Fibroblast of lung (primary cell): ENCODE measurements at regions not wholly inside any gene's neighbourhood (a gene's known extent, or its start where the extent isn't known, plus 50 kb on each side); places are given as distances from the start of the nearest gene placed in this dataset.

Experiments
- EZH2 ChIP-seq: IDR thresholded peaks from 2 replicates; pipeline ENCODE4 v1.5.1; 2012; ENCODE audit warnings: low read length, control low read depth, mild to moderate bottlenecking; ENCODE audit errors: missing control alignments
- TF ChIP-seq, protein P1 (sequence below), 2 donors: IDR thresholded peaks in 1 of 2; conservative IDR thresholded peaks in 1 of 2; 1 replicate in 1 of 2; 2 replicates in 1 of 2; pipeline ENCODE4 v1.5.1; 2011 to 2012; ENCODE audit warnings: low read length in 2 of 2, control low read depth in 1 of 2, inconsistent platforms in 1 of 2, low read depth in 1 of 2, mild to moderate bottlenecking in 1 of 2

DNA sequence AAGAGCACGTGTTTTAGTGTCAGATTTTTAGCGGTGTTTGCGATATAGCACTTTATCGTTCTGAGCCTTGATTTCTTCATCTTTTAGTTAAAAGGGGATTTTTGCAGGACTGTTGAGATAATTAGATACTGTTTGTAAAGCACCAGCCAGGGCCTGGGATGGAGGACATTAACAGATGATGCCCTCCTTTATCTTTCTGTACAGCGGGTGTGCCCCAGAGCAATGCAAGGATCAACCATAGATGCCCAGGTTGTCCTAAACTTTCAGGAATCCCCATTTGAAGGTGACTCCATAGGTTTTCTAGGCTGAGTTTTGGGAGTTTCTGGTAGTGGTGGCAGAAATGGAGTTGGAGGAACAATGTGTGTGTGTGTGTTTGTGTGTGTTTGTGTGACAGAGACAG, 97.0 kb upstream of the SPRED2 start:
- TF ChIP-seq, protein P1, sequence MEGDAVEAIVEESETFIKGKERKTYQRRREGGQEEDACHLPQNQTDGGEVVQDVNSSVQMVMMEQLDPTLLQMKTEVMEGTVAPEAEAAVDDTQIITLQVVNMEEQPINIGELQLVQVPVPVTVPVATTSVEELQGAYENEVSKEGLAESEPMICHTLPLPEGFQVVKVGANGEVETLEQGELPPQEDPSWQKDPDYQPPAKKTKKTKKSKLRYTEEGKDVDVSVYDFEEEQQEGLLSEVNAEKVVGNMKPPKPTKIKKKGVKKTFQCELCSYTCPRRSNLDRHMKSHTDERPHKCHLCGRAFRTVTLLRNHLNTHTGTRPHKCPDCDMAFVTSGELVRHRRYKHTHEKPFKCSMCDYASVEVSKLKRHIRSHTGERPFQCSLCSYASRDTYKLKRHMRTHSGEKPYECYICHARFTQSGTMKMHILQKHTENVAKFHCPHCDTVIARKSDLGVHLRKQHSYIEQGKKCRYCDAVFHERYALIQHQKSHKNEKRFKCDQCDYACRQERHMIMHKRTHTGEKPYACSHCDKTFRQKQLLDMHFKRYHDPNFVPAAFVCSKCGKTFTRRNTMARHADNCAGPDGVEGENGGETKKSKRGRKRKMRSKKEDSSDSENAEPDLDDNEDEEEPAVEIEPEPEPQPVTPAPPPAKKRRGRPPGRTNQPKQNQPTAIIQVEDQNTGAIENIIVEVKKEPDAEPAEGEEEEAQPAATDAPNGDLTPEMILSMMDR (conservative IDR thresholded peaks at IDR 0.05 in 1 of 2, IDR thresholded peaks at IDR 0.05 in 1 of 2; ENCODE audit: low read depth in 1 of 2, low read length in 2 of 2) = no peak
- no peak for TF ChIP-seq EZH2
